ENCODE measurements at regions not wholly inside any gene's neighbourhood (a gene's known extent, or its start where the extent isn't known, plus 50 kb on each side); places are given as distances from the start of the nearest gene placed in this dataset.

GRCh38 chr9:2479056-2479565 lies 142.5 kb upstream of the VLDLR start:
- no peak for TF ChIP-seq REST (IDR thresholded peaks at IDR 0.05; ENCODE audit: insufficient read depth in 1 of 2, low read depth in 2 of 2, low read length in 1 of 2)
- no peak for TF ChIP-seq CTCF (IDR thresholded peaks at IDR 0.05)
- TF ChIP-seq TCF7L2 (IDR thresholded peaks at IDR 0.05; ENCODE audit: low read depth, low read length) = no peak
- no peak for TF ChIP-seq SIN3A (IDR thresholded peaks at IDR 0.05; ENCODE audit: borderline replicate concordance, insufficient read depth, low read depth, low read length)

Data from Panc1 (cell line).